ENCODE measurements at regions not wholly inside any gene's neighbourhood (a gene's known extent, or its start where the extent isn't known, plus 50 kb on each side); places are given as distances from the start of the nearest gene placed in this dataset.

GRCh38 chr13:107458269-107458668, 757.1 kb downstream of the LIG4 start:
- no peak for TF ChIP-seq CTCF (IDR thresholded peaks at IDR 0.05)
- TF ChIP-seq EP300 (IDR thresholded peaks at IDR 0.05) = no peak
